SK-MEL-5 (cell line): ENCODE measurements at regions not wholly inside any gene's neighbourhood (a gene's known extent, or its start where the extent isn't known, plus 50 kb on each side); places are given as distances from the start of the nearest gene placed in this dataset.

ENCODE experiments used
- DNase-seq: peaks from one replicate; pipeline ENCODE4 v3.0.0-alpha.2; 2016; ENCODE audit warnings: low read depth, low spot score
- in situ Hi-C: cut with HindIII; loops from 2 replicates; pipeline ENCODE4 v1.10.0; 2016; ENCODE audit warnings: low sequenced_read_pairs, high pct_unique_total_duplicates, low pct_unique_long_range_greater_than_20kb

DNA sequence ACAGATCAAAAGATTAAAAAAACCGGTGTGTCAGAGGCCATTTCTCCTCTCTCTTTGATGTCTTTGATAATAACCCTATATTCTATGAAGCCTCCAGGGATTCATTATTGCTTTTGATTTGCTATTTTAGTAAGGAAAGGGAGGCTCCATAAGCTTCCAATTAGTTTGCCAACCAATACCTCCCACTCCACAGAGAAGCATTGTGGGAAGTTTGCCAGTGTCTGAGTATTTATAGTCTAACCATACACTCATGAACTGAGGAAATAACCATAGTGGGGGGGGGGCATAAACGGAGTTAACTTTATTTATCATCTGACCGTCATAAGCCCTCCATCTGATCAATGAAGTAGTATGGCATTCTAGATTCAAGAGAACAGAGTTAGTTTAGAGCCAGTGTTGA is 1066.8 kb upstream of the PABPC4L start:
- in situ Hi-C loops: no loop called here
- DNase-seq: no peak

DNA sequence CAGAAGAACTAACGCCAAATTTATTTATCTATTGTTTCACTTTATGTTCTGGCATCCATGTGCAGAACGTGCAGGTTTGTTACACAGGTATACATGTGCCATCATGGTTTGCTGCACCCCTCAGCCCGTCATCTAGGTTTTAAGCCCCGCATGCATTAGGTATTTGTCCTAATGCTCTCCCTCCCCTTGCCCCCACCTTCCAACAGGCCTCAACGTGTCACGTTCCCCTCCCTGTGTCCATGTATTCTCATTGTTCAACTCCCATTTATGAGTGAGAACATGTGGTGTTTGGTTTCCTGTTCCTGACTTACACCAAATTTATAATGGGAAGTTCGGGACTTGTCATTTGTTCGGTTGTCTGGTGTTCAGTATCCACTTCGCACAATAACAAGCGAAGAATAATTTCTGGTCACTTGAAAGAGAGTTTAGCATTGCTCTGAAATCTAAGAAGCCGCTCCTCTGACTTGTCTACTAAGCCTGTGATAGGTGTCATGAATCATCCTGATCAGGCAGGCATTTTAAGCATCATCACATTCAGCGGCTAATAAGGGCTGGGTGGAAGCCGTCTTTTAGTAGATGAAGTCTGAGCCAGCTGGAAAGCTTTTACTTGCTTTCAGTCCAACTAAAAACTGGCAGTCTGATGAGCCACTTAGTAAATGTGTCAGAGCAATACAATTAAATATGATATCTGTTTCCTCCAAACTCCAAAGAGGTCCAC is 1065.7 kb upstream of the PABPC4L start:
- no peak for DNase-seq
- in situ Hi-C loops: no loop called here

DNA sequence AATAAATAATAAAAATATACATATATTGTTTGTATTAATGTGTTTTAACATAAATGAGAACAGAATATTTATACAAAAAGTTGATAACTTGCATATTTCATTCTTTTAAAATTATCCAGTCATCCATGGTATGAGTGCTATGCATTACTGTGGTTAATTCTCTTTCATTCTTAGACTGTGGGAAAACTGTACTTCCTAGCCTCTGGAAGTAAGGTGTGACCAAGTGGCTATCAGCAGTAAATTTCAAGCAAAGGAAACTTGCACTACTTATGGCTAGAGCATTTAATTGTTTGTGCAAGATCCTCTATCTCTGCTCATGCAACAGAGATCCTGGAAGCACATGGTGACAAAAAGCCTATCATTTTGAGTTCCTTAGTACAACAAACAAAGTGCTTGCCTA is 1054.5 kb upstream of the PABPC4L start:
- in situ Hi-C loops: no loop called here
- no peak for DNase-seq

DNA sequence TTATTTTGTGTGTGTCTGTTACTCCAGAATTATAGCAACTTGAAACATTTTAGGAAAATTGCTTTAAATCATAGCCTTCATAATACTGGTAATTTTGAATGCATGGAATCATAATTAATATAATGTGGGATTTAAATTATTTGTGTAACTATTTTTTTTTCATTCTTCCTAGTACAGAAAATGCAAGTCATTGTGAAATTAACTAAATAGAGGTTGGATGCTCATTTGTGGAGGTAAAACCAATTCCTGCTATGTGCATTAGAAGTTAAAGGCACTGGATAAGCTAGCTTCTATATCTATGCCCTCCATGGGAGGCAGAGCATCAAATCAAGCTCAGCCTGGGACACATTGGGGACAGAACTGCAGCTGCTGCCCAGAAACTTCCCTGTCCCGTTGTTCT is 1048.5 kb upstream of the PABPC4L start:
- no peak for DNase-seq
- in situ Hi-C loops: no loop called here

DNA sequence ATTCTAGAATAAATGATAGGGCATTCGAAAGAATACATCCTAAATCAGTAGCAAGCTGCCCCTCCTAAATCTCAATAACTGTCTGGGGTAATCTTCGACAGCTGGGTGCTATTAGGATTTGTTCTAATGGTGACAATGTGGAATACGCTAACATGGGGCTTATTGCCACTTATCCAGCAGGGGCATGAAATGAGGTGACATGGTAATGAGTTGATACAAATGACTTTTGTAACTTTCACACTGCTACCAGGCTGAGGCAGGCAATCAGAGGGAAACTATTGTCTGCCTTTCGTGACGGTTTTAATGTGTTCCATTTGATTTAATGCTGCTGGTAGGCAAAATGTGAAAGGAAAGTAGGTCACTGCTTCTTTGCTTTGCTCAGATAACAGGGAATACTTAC is 1047.4 kb upstream of the PABPC4L start:
- in situ Hi-C loops: no loop called here
- no peak for DNase-seq

DNA sequence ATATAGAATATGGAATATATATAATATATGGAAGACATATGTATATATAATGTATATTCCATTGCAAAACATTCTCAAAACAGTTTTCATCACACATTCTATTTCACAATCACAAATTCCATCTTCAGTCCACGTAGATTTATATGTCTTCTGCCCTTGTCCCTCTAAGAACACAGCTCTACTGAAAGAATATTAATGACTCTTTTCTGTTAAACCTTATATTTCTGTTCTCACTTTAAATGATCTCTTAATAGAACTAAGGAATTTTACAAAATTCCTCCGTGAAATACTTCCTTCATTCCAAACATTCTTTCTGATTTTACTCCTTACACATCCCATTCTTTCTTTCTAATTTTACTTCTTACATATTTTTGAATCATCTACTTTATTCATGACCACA is 1043.1 kb upstream of the PABPC4L start:
- DNase-seq: no peak
- in situ Hi-C loops: no loop called here

DNA sequence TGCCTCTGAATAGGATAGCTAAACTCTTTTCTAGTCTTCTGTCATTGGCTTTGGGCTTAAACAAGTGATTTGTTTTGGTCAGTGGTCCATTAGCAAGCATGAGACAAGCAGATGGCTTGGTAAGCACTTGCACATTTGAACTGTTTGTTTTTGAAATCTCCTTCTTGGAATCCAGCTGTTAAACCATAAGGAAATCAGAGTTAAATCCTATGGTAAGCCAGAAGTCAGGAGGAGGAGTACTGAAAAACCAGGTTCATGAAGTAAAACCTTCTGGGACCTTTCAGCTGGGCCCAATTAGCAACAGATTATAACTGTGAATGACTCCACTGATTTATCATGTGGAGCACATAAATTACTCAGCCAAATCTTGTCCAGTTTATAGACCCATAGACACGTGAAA is 1042.5 kb upstream of the PABPC4L start:
- in situ Hi-C loops: no loop called here
- DNase-seq: no peak

DNA sequence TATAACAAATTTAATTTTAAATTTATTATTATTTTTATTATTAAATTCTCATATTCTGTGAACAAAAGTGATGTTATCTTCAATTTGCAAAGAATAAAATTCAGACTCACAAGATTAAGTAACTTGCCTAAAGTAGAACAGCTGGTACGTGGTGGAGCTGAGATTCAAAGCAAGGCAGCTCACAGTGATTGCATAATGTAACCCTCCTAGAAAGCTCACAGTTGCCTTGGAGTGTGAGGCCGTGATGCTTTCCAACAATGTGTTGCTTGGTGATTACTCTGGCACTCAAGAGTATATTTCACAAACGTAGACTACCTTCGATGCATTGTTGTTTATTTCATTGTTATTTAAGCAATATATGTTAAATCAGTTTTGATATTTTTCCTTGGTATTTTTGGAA is 1039.2 kb upstream of the PABPC4L start:
- DNase-seq: no peak
- in situ Hi-C loops: no loop called here

DNA sequence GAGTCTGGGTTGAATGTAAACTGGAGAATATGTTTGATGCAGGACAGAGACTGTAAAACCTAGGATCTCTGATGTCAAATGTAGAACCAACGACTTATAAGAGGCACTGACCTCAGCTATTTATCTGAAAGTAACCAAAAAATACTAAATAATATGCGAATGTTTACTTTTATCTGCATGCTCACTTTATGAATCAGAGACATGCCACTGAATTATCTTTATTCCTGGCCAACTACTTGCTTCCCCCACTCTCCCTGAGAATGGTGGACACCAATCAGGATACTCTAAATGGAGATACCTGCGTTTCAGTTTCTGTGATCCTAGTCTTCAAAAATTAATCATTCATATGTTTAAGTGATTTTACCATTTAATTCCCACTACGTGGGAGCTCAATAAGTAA is 1038.4 kb upstream of the PABPC4L start:
- in situ Hi-C loops: no loop called here
- DNase-seq: no peak

DNA sequence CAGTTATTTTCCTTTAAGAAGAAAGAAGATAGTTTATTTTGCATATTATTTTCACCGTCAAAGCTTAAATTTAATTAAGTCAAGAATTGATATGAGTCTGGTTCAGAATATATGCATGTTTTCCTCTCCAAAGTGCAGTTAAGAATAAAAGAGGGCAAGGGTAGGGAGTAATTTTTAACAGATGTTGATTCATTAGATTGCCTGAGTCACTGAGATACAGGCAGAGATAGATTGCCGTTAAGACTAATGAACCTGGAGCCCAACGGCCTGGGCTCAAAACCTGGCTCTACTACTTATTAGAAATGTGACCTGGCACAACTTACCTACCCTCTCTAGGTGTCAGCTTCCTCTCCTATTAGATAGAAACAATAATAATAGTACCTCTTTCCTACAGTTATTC is 1037.4 kb upstream of the PABPC4L start:
- DNase-seq: no peak
- in situ Hi-C loops: no loop called here

DNA sequence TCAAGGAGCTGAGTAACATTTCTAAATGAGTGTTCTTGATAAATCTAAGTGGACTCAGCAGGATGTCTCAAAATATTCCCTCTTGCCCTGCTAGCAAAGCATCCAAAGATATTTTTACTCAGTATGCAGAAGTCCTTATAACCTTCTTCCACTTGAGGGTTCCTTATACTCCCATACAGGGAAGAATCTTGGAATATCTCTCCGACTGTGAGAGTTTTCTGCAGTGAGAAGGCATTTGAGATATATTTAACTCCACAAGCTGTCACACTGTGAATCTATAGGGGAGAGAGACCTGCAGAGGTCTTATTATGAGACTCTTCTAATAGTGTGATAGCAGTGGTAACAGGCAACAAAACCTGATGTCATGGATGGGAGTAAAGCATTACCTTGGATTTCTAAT is 1034.5 kb upstream of the PABPC4L start:
- DNase-seq: no peak

DNA sequence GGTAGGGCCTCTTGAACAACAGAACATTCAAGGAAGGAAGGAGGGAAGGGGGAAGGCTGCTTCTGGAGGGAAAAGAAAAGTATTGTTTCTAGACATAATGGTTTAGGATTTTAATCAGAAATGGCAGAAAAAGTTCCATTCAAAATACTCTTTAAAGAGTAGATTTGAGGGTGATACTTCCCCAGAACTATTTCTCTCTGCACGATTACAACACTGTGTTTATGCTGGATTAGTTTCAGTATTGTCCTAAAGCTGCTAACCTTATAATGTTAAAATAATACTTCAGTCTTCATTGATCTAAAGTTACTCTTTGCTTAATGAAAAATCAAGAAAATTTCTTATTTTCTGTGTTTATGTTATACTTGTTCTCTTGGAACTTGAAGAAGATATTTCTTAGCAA is 1026.3 kb upstream of the PABPC4L start:
- DNase-seq: no peak
- in situ Hi-C loops: no loop called here

More for the DNA sequence above, 1034.5 kb upstream of the PABPC4L start:
- in situ Hi-C loops: no loop called here

DNA sequence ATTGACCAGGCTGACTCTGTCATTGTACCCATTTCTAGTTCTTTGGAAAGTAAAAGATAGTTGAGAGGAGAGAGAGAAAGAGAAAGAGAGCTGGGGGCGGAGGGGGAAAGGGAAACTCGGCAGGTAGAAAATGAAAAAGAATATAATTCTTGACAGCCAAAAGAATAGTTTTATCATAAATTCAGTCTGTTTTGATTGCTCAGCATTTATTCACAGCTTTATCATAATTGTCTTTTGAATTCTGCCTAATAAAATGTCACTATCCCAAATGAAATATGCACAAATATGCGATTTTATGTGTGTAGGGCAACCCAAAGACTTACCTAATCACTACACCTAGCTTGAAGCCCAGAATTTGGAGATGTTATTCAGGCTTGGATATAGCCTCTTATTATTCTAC is 1024.0 kb upstream of the PABPC4L start:
- in situ Hi-C loops: no loop called here
- no peak for DNase-seq

DNA sequence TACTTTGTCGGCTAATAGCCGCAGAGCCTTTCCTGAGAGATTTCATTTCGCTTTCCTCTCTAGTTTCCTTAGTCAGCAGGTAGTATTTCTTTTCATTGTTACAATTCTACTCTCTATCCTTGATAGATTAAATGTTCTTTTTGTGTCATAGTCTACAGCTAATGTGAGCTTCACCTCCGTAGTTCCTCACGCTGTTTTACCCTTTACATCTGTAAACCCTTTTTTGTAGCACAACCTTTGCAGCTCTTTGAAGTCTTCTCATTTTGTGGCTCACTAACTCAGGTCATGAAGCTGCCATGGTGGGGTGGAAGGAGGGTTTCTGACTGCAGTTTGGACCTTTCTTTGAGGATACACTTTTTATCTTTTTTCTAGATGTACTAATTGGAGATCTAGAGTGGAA is 1008.8 kb upstream of the PABPC4L start:
- no peak for DNase-seq
- in situ Hi-C loops: no loop called here

DNA sequence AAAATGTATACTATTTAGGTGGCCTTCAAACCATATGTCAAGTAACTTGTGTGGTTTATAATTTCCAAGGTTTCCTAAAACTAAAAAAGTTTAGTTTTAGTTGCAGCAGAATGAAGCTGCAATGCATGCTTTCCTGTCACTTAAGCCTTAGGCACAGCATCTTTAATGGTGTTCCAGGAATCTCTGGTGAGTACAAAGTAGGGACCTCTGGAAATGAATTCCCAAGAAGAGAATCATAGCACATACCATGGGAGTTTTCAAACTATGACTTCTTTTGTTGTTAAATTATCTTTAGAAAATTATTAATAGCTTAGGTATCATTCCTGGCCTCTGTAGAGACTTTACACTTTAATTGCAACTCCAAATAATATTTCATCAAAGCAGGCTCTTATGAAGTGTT is 1005.9 kb upstream of the PABPC4L start:
- no peak for DNase-seq
- in situ Hi-C loops: no loop called here

DNA sequence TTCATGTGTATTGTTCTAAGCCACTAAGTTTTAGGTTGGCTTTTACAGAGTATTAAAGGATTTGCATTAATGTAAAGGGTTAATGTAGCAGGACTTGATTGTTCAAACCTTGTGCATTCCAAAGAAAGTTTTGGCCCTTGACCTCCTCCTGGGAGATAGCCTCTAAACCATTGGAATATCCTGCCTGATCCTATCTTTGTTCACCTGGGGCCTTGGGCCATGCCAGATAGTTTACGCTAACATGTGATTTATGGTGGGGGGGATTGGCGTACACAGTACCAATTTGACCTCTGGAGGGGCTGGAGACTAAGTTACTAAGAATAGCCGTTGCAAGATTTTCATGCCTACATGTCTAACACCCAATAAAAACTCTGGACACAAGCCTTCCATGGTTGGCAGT is 1002.7 kb upstream of the PABPC4L start:
- no peak for DNase-seq
- in situ Hi-C loops: no loop called here

DNA sequence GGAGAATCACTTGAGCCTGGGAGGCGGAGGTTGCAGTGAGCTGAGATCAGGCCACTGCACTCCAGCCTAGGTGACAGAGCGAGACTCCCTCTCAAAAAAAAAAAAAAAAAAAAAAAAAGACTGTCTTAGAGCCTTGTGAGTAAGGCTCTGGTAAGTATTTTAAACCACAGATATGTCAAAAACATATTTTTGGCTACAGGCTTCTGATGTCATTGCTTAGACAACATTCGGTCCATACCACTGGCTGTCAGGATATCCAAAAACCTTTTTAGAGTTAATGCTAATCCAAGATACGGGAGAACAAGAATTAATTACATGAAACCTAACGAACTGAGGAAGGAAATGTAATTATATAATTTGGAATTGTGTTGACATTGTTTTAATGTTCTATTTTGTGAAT is 999.5 kb upstream of the PABPC4L start:
- no peak for DNase-seq
- in situ Hi-C loops: no loop called here

DNA sequence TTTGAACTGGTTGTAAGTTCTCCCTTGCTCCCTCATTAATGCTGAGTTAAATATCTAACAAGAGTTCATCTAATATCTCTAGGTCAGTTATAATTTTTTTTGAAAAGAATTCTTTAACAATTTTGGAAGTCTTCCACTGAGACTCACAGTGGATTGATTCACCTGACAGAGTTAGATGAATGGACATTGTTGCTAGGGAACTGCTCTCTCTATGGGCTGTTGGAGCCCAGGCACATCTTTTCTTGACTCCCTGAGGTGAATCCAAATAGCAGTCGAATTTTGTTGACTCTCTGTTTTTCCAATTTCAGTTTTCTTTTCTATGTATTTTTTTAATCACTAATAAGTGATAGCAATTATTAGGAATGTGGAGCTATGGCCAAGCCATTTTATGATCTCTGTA is 996.1 kb upstream of the PABPC4L start:
- no peak for DNase-seq
- in situ Hi-C loops: no loop called here

DNA sequence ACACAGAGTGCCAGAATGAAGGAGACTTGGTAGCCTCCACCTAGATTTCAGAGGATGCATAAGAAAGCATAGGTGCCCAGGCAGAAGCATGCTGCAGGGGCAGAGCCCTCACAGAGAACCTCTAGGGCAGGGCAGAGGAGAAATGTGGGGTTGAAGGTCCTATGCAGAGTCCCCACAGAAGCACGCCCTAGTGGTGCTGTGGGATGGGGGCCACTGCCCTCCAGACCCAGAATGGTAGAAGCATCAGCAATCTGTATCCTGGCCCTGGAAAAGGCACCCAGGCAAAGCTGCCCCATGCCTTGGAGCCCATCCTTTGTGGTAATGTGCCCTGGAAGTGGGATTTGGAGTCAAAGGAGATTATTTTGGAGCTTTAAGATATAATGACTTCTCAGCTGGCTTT is 992.9 kb upstream of the PABPC4L start:
- no peak for DNase-seq
- in situ Hi-C loops: no loop called here
